RCC 7860 (cell line): ENCODE measurements at regions not wholly inside any gene's neighbourhood (a gene's known extent, or its start where the extent isn't known, plus 50 kb on each side); places are given as distances from the start of the nearest gene placed in this dataset.

Experiments
- DNase-seq: peaks from one replicate; pipeline ENCODE4 v3.0.0-alpha.2; 2015; ENCODE audit warnings: low spot score
- FAIRE-seq: peaks from 2 replicates; lab custom pipeline; 2012; peaks lifted over from hg19 to GRCh38; lab: Jason Lieb, UNC

DNA sequence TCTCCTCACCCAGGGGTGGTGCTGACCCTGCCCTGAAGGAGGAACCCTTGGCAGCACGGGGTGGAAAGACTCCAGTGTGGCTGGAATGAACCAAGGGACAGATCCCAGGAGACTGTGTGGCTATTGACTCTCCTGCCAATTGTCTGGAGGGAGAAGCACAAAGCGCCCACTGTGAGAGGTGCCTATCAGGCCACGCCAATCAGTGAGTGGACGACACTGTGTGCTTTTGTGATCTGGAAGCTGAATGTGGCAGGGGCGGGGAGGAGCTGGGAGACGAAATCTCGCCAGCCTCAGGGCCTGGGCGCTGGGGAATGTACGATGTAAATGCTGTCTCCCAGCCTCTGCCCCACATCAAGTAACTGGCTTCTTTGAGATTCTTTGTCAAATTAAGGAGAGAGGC, 167.1 kb downstream of the ZBTB18 start:
- no peak for DNase-seq

DNA sequence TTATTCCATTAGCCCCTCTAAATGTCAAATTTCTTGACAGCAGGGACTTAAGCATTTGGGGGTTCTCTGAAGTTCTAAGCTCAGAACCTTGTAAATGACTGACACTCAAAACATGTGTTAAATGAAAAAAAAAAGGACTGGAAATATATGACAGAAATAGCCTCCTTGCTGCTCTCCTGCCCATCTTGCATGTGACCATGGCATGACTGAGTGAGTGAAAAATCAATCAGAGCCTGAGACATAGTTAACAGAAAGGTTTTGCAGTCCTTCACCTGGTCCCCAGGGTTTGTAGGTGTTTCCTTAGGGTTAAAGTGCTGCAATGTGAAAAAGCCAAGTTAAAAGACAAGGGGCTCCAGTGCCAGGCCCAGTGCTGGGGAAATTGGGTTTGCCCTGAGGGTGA, 168.1 kb downstream of the ZBTB18 start:
- DNase-seq: no peak
- FAIRE-seq: no peak

More for the DNA sequence above, 167.1 kb downstream of the ZBTB18 start:
- no peak for FAIRE-seq

DNA sequence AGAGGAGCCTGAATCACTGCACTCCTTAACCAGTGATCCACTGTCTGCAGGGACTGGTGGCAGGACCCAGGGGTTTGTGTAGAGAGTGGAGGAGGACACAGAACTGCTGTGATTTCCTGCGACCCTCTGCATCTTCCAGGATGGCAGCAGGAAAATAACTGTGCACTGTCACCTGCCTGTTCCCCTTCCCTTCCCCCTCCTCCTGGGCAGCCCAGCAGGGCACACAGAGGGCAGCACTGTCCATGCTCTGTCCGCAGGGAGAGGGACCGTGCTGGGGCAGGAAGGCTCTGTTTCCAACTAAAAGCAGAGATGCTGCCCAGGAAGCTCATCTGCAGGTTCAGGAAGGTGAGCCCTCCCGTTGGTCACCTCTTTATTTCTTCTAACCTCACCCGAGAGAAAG, 168.7 kb downstream of the ZBTB18 start:
- DNase-seq (no peak), FAIRE-seq (no peak)

DNA sequence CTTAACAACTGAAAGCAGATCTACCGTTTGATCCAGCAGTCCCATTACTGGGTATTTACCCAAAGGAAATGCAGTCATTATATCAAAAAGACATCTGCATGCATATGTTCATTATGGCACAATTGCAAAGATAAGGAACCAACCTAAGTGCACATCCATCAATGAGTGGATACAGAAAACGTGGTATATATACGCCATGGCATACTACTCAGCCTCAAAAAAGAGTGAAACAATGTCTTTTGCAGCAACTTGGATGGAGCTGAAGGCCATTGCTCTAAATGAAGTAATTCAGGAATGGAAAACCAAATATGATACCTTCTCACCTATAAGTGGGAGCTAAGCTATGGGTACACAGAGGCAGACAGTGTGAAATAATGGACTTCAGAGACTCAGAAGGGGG, 169.3 kb downstream of the ZBTB18 start:
- FAIRE-seq: no peak

DNA sequence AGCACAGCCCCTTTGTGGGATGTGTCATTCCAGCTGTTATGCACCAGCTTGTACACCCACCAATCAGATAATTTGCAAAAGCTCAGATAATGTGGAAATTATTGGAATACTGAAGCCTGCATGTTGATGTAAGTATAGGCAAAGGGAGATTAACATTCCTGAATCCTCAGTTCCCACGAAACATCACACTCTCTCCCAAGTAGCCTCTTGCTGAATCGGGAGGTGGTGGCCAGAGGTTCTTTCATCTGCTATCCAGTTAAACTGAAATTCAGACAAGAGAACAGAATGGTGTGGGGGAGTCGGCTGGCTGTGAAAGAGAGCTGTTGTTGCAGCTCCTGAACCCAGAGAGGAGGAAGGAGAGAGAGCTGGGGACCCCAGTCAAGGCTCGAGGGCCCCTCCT, 170.9 kb downstream of the ZBTB18 start:
- FAIRE-seq (no peak), DNase-seq (no peak)

More for the DNA sequence above, 169.3 kb downstream of the ZBTB18 start:
- DNase-seq: no peak

DNA sequence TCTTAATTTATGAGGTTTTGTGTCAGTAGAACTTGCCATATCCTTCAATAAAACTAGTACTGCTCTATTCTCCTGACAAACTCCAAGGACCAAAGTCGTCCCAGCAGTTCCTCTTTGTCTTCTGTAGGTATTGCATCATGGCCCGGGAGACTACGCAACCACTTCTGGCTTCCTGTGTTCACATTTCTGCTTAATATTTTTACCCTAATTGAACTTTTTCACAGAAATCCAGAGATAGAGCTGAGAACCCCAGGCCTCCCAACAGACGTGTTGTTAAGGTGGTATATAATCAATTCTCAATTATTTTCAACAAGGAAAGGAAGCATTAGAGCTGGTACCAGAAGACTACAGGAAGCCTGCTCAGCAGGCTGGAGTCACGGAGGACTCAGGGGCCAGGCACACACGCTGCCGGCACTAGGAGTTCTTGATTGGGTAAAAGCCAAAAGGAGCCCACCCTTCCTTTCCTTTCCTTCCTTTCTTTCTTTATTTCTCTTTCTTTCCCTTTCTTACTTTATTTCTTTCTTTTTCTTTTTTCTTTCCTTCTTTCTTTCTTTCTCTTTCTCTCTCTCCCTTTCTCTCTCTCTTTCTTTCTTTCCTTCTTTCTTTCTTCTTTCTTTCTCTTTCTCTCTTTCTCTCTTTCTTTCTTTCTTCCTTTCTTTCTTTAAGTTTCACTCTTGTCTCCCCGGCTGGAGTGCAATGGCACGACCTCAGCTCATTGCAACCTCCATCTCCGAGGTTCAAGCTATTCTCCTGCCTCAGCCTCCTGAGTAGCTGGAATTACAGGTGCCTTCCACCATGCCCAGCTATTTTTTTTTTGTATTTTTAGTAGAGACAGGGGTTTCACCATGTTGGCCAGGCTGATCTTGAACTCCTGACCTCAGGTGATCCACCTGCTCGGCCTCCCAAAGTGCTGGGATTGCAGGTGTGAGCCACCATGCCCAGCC, 173.7 kb downstream of the ZBTB18 start:
- no peak for DNase-seq
- no peak for FAIRE-seq

DNA sequence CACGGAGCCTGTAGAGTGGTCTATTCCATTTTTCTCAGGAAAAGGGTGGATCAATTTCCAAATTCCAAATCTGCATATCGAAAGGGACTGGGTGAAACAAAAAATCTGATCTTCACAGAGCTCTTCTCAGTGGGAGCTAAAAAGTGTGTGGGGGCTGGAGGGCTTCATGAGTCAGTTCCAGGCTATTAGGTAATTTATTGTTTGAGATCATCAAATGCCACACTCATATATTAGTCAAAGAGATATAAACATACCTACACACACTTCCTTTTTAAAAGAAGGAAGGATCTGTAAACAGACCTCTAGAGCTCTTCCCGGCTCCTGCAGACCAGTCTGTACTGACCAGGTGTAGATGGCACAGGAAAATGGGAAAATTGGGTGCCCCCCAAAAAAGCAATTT, 175.4 kb downstream of the ZBTB18 start:
- FAIRE-seq: no peak
- peak; percentile 29 for DNase-seq

DNA sequence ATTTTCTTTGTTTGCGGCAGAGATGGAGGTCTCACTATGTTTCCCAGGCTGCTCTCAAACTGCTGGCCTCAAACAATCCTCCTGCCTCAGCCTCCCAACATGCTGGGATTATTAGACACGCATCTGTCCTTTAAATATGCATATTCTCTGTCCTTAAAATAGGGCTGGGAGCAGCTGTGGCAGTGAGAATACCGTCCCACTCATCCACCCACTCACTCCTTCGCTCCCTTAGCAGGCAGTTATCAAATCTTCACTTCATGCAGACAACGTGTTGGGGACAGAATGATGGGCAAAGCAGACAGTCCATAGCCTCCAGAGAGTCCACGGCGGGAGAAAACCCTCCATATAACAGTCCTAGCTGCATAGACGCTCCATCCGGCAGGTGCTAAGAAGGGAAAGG, 179.4 kb downstream of the ZBTB18 start:
- DNase-seq (no peak), FAIRE-seq (no peak)

GRCh38 chr1:244231193-244231571, 180.1 kb downstream of the ZBTB18 start:
- FAIRE-seq (no peak), DNase-seq (no peak)

DNA sequence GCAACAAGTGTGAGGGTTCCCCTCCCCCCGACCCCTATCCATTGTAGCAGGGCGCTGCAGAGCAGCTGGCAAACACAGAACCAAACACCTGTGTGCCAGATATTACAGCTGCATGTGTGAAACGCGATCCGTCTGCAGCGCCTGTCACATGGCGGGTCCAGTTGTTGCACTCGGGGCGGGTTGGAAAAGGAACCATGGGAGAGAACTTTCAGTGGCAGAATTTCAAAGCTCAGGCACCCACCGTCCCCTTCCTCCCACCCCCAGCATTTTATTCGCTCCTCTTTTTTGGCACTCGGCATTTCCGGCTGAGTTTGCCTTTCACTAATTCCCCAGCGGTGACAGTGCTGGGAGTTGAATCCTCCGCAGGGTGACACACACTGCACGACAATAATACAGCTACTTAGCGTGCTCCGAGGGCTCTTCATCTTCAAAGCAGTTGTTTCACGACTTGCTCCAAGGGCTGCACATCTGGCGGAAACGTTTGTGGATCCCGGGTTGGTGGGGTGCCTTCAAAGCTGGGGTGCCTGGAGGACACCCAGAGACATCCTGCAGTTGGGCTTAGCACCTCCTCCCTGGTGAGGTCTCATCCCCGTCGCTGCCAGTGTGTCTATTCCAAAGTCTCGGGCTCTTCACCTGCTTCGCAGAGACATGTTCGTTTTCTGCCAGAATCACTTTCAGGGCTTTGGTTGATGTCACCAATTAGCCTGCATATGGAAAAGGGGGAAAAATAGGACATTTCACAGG, 180.7 kb downstream of the ZBTB18 start:
- DNase-seq (no peak), FAIRE-seq (no peak)

- DNase-seq (no peak), FAIRE-seq (no peak)
Observed at GRCh38 chr1:244234009-244234643, 183.0 kb downstream of the ZBTB18 start.

- no peak for FAIRE-seq
- no peak for DNase-seq
Observed at GRCh38 chr1:244235157-244235556, 184.1 kb downstream of the ZBTB18 start.

GRCh38 chr1:244236101-244236500, 185.0 kb downstream of the ZBTB18 start:
- DNase-seq (no peak), FAIRE-seq (no peak)

GRCh38 chr1:244236721-244237120, 185.6 kb downstream of the ZBTB18 start:
- DNase-seq (no peak), FAIRE-seq (no peak)

DNA sequence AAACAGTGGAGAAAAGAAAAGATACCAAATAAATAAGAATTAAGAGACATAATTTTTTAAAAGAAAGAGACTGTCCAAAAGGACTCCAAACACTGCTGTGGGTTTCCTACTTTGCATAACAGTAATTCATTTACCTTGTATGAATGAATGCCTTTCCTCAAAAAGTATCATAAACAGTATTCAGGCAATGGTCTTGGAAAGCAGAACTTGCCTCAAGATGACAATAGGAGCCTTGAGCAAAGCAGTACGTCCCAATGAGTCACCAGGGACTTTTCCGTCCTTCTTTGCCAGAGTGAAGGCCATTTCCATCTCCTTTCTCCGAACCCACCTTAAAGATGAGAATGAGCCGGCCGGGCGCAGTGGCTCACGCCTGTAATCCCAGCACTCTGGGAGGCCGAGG, 186.4 kb downstream of the ZBTB18 start:
- DNase-seq: no peak
- FAIRE-seq: no peak

DNA sequence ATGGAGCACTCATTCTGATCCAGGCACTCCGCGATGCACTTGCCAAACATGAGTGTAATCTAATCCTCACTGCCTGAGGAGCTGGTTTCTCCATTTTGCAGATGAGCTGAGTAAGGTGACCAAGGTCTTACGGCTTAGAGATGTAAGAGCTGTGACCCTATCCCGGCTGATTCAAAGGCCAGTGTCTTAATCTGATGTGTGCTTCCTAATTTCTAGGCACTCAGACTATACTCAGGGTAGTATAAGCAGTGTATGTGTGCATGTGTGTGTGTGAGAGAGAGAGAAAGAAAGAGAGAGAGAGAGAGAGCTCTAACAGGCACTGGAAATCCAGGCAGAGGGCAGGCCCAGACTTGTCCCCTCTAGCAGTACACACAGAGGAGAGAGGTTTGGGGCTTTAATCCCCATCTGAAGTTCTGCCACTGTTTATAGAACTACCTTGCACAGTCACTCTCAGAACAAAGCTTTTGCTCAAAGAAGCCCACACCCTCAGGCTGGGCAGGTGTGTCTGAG, 188.2 kb downstream of the ZBTB18 start:
- FAIRE-seq (no peak), DNase-seq (no peak)

- DNase-seq: no peak
- FAIRE-seq: no peak
Observed at GRCh38 chr1:244241438-244241837, 190.4 kb downstream of the ZBTB18 start.

DNA sequence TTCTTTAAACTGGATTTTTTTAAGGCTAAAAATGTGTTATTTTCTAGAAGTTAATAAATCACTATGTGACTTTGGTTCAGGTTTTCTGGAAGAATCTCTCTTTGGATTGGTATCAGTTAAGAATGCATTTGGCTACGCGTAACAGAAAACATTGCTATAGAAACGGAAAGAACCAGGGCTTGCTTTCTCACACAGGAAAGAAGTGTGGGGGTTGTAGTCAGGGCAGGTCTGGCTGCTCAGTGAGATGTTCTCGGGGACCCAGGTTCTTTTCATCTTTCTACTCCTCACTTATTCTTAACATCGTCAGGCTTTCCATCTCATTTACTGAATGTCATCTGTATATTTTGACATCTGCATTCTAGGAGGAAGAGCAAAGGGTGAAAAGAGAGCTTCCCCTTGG, 191.4 kb downstream of the ZBTB18 start:
- no peak for DNase-seq
- no peak for FAIRE-seq

GRCh38 chr1:244246334-244246733, 195.3 kb downstream of the ZBTB18 start:
- no peak for FAIRE-seq
- no peak for DNase-seq

DNA sequence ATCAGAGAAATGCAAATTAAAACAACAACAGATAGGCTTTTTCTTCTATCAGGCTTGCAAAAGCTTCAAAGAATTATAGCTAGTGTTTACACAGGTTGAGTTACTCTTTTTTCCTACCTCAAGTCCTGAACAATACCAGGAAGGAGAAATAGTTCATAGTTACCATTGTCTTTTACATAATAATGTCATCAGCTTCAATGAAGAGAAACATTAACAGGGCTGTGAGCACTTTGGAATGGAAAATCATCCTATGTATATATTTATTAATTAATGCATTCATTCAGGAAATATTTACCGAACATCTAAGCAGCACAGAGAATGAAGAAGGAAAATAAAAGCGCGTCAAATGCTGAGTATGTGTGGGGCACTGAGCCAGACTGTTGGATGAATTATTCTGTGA, 197.3 kb downstream of the ZBTB18 start:
- DNase-seq (no peak), FAIRE-seq (no peak)

GRCh38 chr1:244252211-244252610, 199.5 kb downstream of the ADSS2 start:
- no peak for FAIRE-seq
- no peak for DNase-seq
